Muscle layer of duodenum (tissue), 2 donors: ENCODE measurements at regions not wholly inside any gene's neighbourhood (a gene's known extent, or its start where the extent isn't known, plus 50 kb on each side); places are given as distances from the start of the nearest gene placed in this dataset.

ENCODE experiments used
- H3K27ac ChIP-seq: one replicate; pipeline ENCODE4 v1.7.0; 2013; ENCODE audit warnings: mild to moderate bottlenecking, low read length
- H3K27me3 ChIP-seq: one replicate; pipeline ENCODE4 v1.7.0; 2013; ENCODE audit warnings: low read depth, mild to moderate bottlenecking, control low read depth, low read length
- H3K36me3 ChIP-seq, 2 donors: one replicate each; pipeline ENCODE4 v1.7.0; 2013; ENCODE audit warnings: low read length in 2 of 2, control low read depth in 1 of 2, mild to moderate bottlenecking in 1 of 2; ENCODE audit not compliant: insufficient read depth in 2 of 2, control insufficient read depth in 1 of 2
- H3K4me1 ChIP-seq, 2 donors: one replicate each; pipeline ENCODE4 v1.7.0; 2013; ENCODE audit warnings: low read length in 2 of 2, mild to moderate bottlenecking in 2 of 2, control low read depth in 1 of 2, moderate library complexity in 1 of 2; ENCODE audit not compliant: insufficient read depth in 2 of 2, control insufficient read depth in 1 of 2
- H3K4me3 ChIP-seq, 2 donors: one replicate each; pipeline ENCODE4 v1.7.0; 2013; ENCODE audit warnings: low read length in 2 of 2, low read depth in 1 of 2, mild to moderate bottlenecking in 1 of 2
- H3K9me3 ChIP-seq, 2 donors: one replicate each; pipeline ENCODE4 v1.7.0; 2013; ENCODE audit warnings: low read length in 2 of 2, control low read depth in 1 of 2, mild to moderate bottlenecking in 1 of 2; ENCODE audit not compliant: control insufficient read depth in 1 of 2
- donor health status: healthy.

DNA sequence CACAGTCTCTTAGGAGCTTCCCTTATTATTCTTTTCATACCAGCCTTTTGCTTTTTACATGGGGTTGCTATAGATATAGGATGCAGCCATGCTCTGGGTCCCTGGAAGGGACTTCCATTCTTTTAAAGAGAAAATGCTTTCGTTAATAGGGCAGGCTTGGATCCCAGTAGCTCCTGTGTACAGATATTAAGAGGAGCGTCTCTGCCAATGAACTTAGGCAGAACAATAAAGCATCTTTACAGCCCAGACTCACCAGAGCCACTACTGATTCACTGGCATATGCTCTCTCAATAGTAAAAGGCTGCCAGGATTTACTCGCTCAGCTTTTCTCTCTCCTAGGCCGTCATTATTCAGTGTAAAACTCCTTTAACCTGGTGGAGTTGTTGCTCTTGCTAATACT is 1385.4 kb upstream of the PIK3C3 start:
- Histone ChIP-seq H3K4me3 (no peak overlapping the region), H3K27ac (no peak overlapping the region), H3K9me3 (no peaks in the 10 kb centered on the region), H3K36me3 (no peaks in the 10 kb centered on the region), H3K4me1 (no peaks in the 10 kb centered on the region), H3K27me3 (no peaks in the 10 kb centered on the region)

DNA sequence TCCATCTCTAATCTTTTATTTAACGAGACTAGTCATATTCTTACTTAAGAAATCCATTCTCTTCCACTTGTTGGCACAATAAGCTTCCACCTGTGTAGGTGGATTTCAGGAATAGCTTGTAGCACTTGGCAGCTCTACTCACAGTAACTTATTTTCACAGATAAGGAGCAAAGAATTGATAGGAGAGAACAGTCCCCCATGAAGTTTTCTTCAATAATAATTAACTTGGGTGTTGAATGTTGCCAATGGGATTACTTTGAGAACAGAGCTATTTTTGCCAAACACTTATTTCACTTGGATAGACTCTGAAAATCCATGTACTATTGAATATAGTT is 1388.6 kb upstream of the PIK3C3 start:
- no peaks in the 10 kb centered on the region for H3K27me3 ChIP-seq
- no peaks in the 10 kb centered on the region for H3K9me3 ChIP-seq
- no peak overlapping the region for H3K4me3 ChIP-seq
- no peaks in the 10 kb centered on the region for H3K36me3 ChIP-seq
- H3K4me1 ChIP-seq = no peaks in the 10 kb centered on the region
- H3K27ac ChIP-seq = no peak overlapping the region

GRCh38 chr18:40565805-40566509 is 1389.1 kb upstream of the PIK3C3 start:
- H3K4me1 ChIP-seq = no peaks in the 10 kb centered on the region
- H3K27ac ChIP-seq = no peak overlapping the region
- H3K36me3 ChIP-seq = no peaks in the 10 kb centered on the region
- no peaks in the 10 kb centered on the region for H3K27me3 ChIP-seq
- H3K4me3 ChIP-seq = no peak overlapping the region
- no peaks in the 10 kb centered on the region for H3K9me3 ChIP-seq

- Histone ChIP-seq H3K36me3 (no peaks in the 10 kb centered on the region), H3K27ac (no peak overlapping the region), H3K4me1 (no peaks in the 10 kb centered on the region), H3K9me3 (no peaks in the 10 kb centered on the region), H3K4me3 (no peak overlapping the region), H3K27me3 (no peaks in the 10 kb centered on the region)
Observed at GRCh38 chr18:40559556-40559955, 1395.5 kb upstream of the PIK3C3 start.

- no peak overlapping the region for H3K4me3 ChIP-seq
- no peaks in the 10 kb centered on the region for H3K36me3 ChIP-seq
- no peaks in the 10 kb centered on the region for H3K9me3 ChIP-seq
- no peak overlapping the region for H3K27ac ChIP-seq
- H3K27me3 ChIP-seq = no peaks in the 10 kb centered on the region
- no peaks in the 10 kb centered on the region for H3K4me1 ChIP-seq
Observed at GRCh38 chr18:40558706-40559392, 1396.2 kb upstream of the PIK3C3 start.

GRCh38 chr18:40555914-40556313 is 1399.1 kb upstream of the PIK3C3 start:
- H3K27me3 ChIP-seq = no peaks in the 10 kb centered on the region
- H3K4me1 ChIP-seq = no peaks in the 10 kb centered on the region
- no peaks in the 10 kb centered on the region for H3K9me3 ChIP-seq
- H3K27ac ChIP-seq = no peak overlapping the region
- H3K4me3 ChIP-seq = no peak overlapping the region
- no peaks in the 10 kb centered on the region for H3K36me3 ChIP-seq

DNA sequence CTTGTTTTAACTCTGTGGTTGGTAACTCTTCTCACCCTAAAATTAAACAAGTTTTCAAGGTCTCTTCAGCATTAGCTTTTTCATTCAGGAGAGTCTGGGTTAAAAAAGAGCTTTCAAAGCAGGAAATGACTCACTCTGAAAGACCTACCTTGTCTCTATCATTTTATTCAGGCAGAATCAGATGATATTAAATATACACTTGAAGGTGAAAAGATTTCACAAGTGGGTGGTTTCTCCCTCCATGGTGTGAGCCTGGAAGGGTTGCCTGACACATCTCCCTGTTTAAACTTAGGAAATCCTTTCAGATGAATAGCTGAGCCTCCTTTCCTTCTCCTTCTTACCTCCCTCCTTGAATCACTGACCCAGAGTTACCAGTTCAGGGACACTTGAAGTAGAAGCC is 1402.0 kb upstream of the PIK3C3 start:
- Histone ChIP-seq H3K27ac (no peak overlapping the region), H3K4me3 (no peak overlapping the region), H3K27me3 (no peaks in the 10 kb centered on the region), H3K9me3 (no peaks in the 10 kb centered on the region), H3K4me1 (no peaks in the 10 kb centered on the region), H3K36me3 (no peaks in the 10 kb centered on the region)

- H3K27me3 ChIP-seq = no peaks in the 10 kb centered on the region
- H3K27ac ChIP-seq = no peak overlapping the region
- H3K36me3 ChIP-seq = no peaks in the 10 kb centered on the region
- no peaks in the 10 kb centered on the region for H3K9me3 ChIP-seq
- no peak overlapping the region for H3K4me3 ChIP-seq
- no peaks in the 10 kb centered on the region for H3K4me1 ChIP-seq
Observed at GRCh38 chr18:40546875-40547274, 1408.2 kb upstream of the PIK3C3 start.

DNA sequence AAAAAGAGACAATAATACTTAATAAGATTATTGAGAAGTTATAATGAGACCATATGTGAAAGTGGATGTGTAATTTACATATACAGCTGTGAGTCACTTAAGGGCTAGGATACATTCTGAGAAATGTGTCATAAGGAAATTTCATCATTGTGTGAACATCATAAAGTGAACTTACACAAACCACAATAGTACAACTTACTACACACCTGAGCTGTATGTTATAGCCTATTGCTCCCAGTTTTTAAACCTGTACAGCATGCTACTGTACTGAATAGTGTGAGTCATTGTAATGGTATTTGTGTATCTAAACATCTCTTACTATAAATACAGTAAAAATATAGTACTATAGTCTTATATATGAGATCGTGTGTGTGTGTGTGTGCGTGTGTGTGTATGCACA is 1420.3 kb upstream of the PIK3C3 start:
- Histone ChIP-seq H3K4me3 (no peak overlapping the region), H3K36me3 (no peaks in the 10 kb centered on the region)

DNA sequence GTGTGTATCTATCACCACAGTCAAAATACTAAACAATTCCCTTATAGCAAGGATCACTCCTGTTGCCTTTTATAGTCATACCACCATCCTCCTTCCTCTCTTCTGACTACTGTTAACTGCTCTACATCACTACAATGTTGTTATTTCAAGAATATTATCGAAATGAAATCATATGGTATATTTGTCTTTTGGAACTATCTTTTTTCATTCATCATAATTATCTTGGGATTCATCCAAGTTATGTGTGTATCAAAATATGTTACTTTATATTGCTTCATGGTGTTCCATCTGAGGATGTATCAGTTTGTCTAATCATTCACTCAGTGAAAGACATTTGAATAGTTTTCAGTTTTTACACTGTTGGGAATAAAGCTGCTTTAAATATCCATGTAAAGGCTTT is 1423.0 kb upstream of the PIK3C3 start:
- Histone ChIP-seq H3K4me3 (no peak overlapping the region), H3K27me3 (no peaks in the 10 kb centered on the region), H3K27ac (no peak overlapping the region), H3K9me3 (no peaks in the 10 kb centered on the region), H3K36me3 (no peaks in the 10 kb centered on the region), H3K4me1 (no peaks in the 10 kb centered on the region)

More for the DNA sequence above, 1420.3 kb upstream of the PIK3C3 start:
- no peaks in the 10 kb centered on the region for H3K9me3 ChIP-seq
- H3K4me1 ChIP-seq = no peaks in the 10 kb centered on the region
- H3K27me3 ChIP-seq = no peaks in the 10 kb centered on the region
- no peak overlapping the region for H3K27ac ChIP-seq

DNA sequence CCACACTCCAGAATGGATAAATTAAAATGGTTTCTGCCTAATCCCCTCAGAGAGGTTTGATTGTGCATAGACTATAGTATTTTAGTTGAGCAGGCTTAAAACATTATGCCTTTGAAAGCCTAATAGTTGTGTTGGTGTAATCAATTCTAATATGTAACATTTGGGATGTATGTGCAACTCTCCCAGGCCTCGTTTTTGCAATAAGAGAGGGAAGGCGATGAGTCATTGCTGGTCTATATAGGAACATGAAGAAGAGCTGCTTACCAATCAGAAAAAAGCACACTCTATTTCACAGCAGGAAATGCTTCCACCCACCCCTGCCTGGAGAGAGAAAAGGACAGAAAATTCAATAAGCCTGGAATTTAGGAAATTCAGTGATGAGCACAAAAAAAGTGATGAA is 1424.0 kb upstream of the PIK3C3 start:
- Histone ChIP-seq H3K36me3 (no peaks in the 10 kb centered on the region), H3K4me3 (no peak overlapping the region), H3K27me3 (no peaks in the 10 kb centered on the region), H3K27ac (no peak overlapping the region), H3K4me1 (no peaks in the 10 kb centered on the region), H3K9me3 (no peaks in the 10 kb centered on the region)

- no peak overlapping the region for H3K4me3 ChIP-seq
- H3K9me3 ChIP-seq = no peaks in the 10 kb centered on the region
- H3K27ac ChIP-seq = no peak overlapping the region
- H3K36me3 ChIP-seq = no peaks in the 10 kb centered on the region
- H3K27me3 ChIP-seq = no peaks in the 10 kb centered on the region
- H3K4me1 ChIP-seq = no peaks in the 10 kb centered on the region
Observed at GRCh38 chr18:40529478-40529877, 1425.6 kb upstream of the PIK3C3 start.
